ENCODE measurements at regions not wholly inside any gene's neighbourhood (a gene's known extent, or its start where the extent isn't known, plus 50 kb on each side); places are given as distances from the start of the nearest gene placed in this dataset.

- TF ChIP-seq POLR2AphosphoS5 (IDR thresholded peaks at IDR 0.05), result no peak
- no peak for TF ChIP-seq CTCF (IDR thresholded peaks at IDR 0.05; ENCODE audit: poor library complexity, severe bottlenecking)
- no peak for TF ChIP-seq REST (IDR thresholded peaks at IDR 0.05; ENCODE audit: borderline replicate concordance)
- TF ChIP-seq TAF1 (IDR thresholded peaks at IDR 0.05; ENCODE audit: low read depth), result no peak
- TF ChIP-seq SMC3 (conservative IDR thresholded peaks at IDR 0.05; ENCODE audit: poor library complexity), result no peak
- TF ChIP-seq EZH2 (IDR thresholded peaks at IDR 0.05; ENCODE audit: borderline replicate concordance, insufficient read depth, low read length, poor library complexity, severe bottlenecking), result no peak
- no peak for TF ChIP-seq EP300 (conservative IDR thresholded peaks at IDR 0.05; ENCODE audit: poor library complexity, severe bottlenecking)
- TF ChIP-seq RAD21 (conservative IDR thresholded peaks at IDR 0.05), result no peak
Observed at GRCh38 chr12:45558353-45558752, 171.2 kb upstream of the ARID2 start.

Data from neural cell (in vitro differentiated cells).